T-helper 2 cell treated with Interferon-gamma antibody and Interleukin-4, amounts not matched to agents 100 ng/mL and 5 ng/mL, for 36 hours (primary cell): ENCODE measurements at regions not wholly inside any gene's neighbourhood (a gene's known extent, or its start where the extent isn't known, plus 50 kb on each side); places are given as distances from the start of the nearest gene placed in this dataset.
"Not testable (repeated sequence)": the region's sequence is repeated elsewhere in the genome, so short reads cannot be mapped to it uniquely, and the experiment has no call there.

Experiments used
- intact Hi-C: fragments of 100-400 bp; cut with micrococcal nuclease; formaldehyde crosslinking; loops from one replicate; pipeline ENCODE4 v1.15.1; 2023

DNA sequence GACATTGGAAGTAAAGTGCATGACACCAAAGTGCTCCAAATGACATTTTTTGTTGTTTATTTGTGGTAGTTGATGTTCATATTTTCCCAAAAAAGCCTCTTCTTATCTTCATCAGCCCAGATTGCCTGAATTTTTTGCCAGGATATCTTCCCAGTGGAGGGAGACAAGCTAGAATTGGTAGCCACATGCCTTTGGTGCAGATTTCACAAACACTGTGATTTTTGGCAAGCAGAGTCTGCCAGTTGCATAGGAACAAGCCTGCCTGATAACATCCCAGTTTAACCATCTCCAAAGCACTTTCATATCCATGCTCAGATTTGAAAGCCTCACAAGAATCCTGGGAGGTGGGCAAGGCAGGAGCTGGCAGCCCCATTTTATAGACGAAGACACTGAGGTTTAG is 102.3 kb upstream of the SYT13 start:
- intact Hi-C loops, result no loop called here

DNA sequence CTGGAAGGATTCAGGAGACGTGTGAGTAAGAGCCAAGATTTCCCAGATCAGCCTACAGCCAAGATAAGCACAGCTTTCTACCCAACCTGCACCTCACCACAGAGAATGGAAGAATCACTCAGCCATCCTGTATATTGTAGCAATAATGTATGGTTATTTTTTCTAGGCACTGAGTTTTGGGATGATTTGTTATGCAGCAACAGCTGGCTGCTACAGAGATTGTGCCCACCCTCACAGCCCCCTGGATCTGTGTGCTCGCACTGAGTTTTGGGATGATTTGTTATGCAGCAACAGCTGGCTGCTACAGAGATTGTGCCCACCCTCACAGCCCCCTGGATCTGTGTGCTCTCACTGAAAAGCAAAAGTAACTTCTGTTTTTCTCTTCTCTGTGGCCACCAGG is 101.7 kb upstream of the SYT13 start:
- intact Hi-C loops, result not testable (repeated sequence)

DNA sequence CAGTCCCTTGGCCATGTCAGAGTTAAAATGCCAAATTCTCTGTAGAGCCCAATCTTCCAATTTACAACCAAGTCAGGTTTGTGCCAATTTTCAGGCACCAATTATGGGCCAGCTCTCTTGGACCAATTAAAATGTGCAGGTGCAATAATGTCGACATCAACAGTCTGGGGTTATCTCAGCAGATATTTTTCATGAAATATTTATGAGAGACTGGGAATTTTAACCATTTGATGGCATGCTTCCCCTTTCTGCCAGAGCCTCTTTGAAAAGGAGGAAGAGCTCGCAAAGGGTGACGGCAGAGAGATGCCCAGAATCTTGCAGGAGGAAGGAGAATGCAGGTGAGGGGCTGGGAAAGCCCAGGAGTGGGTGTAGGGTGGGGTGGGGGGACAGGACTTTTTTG is 100.8 kb upstream of the SYT13 start:
- intact Hi-C loops, result no loop called here

- intact Hi-C loops, result no loop called here
These were observed 99.7 kb upstream of the SYT13 start for GRCh38 chr11:45385844-45386243.

DNA sequence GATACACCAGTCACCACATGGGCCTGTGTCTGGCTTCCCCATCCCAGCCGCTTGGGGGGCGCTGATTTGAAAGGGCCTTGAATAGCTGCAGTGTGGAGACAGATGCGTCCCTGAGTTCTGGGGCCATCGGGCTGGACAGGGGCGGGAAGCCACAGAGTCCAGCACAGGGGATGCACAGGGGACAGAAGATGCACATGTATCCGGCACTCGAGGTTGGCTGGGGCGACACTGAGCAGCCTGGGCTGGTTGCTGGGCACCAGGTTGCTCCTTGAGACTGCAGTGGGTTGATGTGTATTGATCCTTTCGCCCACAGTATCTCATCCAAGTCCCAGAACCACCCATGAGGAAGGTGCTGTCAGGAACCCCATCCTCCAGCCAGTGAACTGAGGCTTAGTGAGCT is 99.3 kb upstream of the SYT13 start:
- intact Hi-C loops, result no loop called here

GRCh38 chr11:45384711-45385241 is 98.6 kb upstream of the SYT13 start:
- intact Hi-C loops, result no loop called here

GRCh38 chr11:45384016-45384415 is 97.9 kb upstream of the SYT13 start:
- intact Hi-C loops, result no loop called here

GRCh38 chr11:45383224-45383623 is 97.1 kb upstream of the SYT13 start:
- intact Hi-C loops, result no loop called here

DNA sequence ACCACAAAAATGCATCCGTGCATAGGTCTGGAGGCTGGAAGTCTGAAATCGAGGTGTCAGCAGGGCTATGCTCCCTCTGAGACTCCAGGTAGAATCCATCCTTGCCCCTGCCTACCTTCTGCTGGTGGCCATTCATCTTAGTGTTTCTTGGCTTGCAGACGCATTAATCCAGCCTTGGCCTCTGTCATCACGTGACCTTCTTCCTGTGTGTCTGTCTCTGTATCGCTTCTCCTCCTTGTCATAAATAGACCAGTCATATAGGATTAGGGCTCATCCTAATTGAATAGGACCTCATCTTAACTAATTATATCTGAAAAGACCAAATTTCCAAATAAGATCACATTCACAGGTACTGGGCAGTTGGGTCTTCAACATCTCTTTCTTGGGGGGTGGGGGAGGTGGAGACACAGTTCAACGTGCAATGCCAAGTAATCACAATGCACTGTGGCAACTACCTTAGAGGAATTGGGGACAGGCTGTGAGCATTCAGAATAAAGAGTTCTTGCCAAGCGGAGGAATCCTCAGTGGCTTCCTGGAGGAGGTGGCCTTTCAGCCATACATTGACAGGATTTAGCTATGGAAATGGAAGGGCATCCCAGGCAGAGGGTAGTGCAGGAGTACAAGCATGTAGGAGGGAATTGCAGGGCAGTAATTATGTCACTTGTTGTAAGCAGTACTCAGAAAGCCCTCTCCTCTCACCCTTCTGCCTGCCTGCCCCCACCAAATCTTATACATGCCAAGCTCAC is 96.2 kb upstream of the SYT13 start:
- intact Hi-C loops, result no loop called here

- intact Hi-C loops, result loop anchor here (10.0 kb wide), 1 partner anchor 395 kb away; no protein-coding TSS in a partner anchor
These were observed 93.2 kb upstream of the SYT13 start for GRCh38 chr11:45379162-45379863.

DNA sequence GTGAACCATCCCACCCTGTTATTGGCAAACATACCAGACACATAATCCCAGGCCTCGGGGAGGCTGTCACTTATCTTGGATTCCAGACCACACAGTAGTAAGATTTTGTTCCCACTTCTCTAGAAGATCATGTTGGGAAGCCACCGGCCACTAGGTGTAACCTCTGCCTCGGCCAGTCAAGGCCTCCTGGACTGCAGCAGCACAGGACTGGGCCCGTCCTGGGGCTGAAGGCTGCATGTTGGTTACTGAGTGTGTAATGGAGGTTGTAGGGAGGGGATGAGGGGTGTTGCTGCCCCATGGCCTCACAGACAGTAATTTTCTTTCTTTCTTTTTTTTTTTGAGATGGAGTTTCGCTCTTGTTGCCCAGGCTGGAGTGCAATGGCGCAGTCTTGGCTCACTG is 92.4 kb upstream of the SYT13 start:
- intact Hi-C loops, result loop anchor here (10.0 kb wide), 1 partner anchor 396 kb away; no protein-coding TSS in a partner anchor

DNA sequence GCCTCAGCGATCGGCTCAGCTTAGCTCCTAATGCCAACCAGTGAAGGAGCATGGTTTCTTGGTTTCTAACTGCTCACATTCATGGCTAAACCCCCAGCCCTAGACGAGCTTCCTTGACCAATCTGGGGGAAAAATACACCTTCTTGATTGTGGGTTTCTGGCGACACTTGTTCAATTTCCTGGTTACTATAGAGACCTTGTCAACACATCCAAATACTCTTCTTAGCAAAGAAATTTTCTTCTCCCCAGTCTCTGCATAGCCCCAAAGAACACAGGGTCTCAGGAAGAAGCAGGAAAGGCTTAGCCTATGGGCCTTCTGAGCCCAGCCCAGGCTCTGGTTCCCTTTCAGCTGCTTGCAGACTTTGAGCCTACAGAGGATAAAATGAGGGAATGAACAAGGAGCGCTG is 88.5 kb upstream of the SYT13 start:
- intact Hi-C loops, result loop anchor here (10.0 kb wide), 1 partner anchor 400 kb away; no protein-coding TSS in a partner anchor

- intact Hi-C loops, result loop anchor here (10.0 kb wide), 1 partner anchor 401 kb away; no protein-coding TSS in a partner anchor
These were observed 88.0 kb upstream of the SYT13 start for GRCh38 chr11:45374130-45374529.

GRCh38 chr11:45373506-45374035 is 87.4 kb upstream of the SYT13 start:
- intact Hi-C loops, result loop anchor here (10.0 kb wide), 1 partner anchor 401 kb away; no protein-coding TSS in a partner anchor

- intact Hi-C loops, result loop anchor here (10.0 kb wide), 1 partner anchor 402 kb away; no protein-coding TSS in a partner anchor
These were observed 86.3 kb upstream of the SYT13 start for GRCh38 chr11:45372414-45372813.

GRCh38 chr11:45371251-45372115 is 85.3 kb upstream of the SYT13 start:
- intact Hi-C loops, result loop anchor here (10.0 kb wide), 1 partner anchor 403 kb away; no protein-coding TSS in a partner anchor

GRCh38 chr11:45369313-45369712 is 83.2 kb upstream of the SYT13 start:
- intact Hi-C loops, result no loop called here

- intact Hi-C loops, result no loop called here
These were observed 82.6 kb upstream of the SYT13 start for GRCh38 chr11:45368697-45369096.

DNA sequence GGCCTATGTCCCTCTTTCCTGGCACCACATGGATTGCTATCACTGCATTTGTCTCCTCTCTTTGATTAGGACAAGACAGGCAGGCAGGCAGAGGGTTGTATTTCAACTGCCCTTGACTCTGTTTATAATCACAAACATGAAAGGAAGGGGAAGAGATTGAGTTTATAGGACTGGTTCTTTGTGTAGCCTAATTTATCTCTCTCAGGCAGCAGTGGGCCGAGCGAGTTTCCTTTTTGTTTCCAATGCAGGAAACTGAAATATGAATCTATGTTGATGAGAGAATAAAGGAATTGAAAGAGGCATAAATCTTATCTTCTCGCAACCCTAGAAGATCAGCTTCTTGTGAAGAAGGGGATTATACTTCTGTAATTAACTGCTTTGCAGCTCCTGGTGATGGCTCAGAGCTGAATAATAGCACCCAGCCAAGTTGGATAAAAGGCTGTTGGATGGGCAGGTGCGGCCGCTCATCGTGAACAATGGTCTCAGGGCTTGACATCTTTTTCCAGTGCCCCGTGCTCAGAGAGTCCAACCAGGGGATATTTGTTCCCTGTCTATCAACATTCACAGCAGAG is 80.6 kb upstream of the SYT13 start:
- intact Hi-C loops, result no loop called here

DNA sequence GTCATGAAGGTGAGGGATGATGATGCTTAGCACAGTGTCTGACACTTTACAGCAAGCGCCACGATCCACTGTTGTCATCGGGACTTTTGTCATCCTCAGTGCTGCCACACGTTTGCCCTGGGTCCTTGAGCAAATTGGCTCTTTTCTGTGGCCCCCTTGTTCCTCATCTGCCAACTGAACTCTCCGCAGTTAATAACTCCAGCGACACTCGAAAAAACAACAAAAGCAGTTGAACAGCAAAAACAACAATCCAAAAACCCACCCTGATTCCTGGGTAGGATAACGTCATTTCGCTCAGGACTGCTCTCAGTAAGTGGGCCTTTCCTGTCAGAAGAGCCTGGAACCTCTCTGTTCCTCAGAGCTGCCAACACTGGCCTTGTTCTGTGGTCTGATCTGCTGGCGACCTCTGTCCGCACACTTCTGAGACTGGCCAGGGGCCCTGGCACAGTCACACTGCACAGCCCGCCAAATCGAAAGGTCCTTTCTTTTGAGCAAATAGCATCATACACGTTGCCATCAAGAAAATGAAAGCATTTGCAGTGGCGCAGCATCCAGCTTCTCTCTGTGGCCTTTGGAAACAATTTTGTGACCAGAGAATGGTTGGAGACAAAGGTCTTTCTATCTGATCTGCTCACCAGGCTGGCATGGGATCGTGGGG is 79.9 kb upstream of the SYT13 start:
- intact Hi-C loops, result no loop called here
